NCI-H2171 treated with DMSO at 0.1 percent for 48 hours (cell line): ENCODE measurements at regions not wholly inside any gene's neighbourhood (a gene's known extent, or its start where the extent isn't known, plus 50 kb on each side); places are given as distances from the start of the nearest gene placed in this dataset.

ENCODE experiments used
- DNase-seq: peaks from one replicate; lab custom pipeline; 2025; lab: John Stamatoyannopoulos, UW

DNA sequence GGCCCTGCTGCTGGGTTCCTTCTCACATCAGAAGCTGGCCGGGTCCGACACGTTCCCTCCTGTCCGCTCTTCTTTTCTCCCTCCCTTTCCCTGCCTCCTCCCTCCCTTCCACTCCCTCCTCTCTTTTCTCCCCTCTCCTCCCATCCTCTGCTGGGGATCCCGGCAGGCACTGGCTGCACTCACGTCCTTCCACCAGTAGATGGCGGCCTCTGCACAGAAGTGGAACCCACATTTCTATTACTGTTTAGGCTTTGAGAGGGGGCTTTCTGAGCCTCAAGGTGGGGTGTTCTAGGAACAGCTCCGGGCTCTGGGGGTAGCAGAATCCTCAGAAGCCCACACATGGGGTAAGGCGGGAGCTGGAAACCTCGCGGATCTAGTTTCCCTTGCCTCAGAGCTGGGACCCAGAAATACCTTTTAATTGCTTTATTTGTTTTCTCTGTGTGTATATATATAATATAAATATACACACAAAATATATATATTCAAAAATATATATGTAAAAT is 294.2 kb downstream of the ZNF536 start:
- peak; percentile 88 for DNase-seq

DNA sequence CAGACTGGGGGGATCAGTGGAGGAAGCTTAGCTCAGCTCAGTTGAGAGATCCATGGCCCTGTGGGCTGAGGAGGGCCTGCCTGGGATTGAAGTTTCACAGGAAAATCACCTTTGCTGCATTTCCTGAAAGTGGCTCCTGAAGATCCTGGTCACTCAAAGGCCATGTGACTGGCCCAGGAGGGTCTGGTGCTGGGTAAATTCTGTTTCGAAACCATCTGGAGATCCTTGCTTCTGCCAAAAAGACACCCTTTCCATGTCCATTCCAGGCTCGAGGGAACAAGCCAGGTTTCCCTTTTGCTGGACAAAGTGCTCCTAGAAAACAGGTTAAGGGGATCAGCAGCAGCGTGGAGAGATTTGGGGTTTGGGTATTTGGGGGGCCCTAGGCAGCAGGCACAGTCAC is 293.3 kb downstream of the ZNF536 start:
- no peak for DNase-seq

DNA sequence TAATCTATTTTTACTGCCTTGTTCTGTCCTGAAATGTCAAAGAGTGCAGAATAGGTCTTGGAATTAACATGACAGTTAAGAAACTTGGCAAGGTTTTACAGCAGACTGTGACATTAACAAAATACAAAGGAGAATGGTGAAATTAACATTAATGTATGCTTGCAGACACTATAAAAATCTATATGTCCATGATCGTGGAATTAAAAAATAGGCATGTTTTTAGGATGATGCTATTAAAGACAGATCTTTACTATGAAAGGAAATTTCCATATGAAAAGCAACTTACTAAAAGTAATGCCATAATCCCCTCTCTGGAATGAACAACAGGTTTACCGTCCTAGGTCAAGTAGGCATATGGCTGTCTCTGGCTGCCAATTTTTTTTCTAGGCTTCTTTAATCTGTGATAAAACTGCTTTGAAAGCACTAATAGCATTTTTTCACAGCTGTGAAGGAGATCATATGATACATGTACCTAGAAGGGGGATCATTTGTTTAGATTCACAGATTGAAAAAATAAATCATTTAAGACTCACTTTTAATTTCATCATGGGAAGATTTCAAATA is 291.5 kb downstream of the ZNF536 start:
- peak; percentile 90 for DNase-seq

DNA sequence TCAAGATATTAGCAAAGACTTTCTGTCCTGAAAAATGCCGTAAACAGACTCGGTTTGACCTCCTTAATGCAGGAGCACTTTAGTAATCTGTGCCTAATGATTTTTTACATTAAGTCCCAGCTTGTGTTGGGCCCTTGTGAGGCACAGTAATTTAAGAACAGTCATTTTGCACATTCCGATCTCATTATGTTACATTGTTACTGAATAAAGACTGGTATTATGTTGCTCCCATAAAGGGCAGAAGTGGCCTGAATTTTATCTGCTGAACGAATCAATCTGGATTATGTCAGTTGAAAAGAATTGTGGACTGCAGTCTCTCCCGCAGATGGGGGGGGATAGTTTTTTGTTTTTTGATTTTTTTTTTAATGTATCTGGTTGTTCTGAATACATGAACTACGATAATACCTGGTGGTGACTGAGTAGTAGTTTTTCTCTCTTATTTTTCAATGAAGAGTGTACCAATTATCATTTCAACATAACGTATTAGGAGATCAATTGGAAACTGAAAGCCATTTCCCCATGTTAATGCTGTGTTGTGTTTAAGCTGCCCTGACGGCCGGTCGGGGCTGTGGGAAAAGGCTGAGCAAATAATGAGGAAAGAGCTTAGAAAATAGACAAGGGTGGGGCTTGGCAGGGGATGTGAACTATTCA is 290.2 kb downstream of the ZNF536 start:
- peak; percentile 15 for DNase-seq

DNA sequence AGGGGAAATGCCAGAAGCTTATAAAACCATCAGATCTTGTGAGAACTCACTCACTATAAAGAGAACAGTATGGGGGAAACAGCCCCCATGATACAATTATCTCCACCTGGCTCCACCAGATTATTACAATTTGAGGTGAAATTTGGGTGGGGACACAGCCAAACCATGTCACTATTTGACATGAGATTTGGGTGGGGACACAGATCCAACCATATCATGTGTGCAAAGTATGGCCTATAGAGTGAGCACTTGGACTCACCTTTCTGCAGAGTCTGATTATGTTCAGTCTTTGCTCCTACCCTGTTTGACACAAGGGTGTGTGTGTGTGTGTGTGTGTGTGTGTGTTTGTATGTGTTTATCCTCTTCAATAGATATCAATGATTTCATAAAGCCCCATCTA is 287.5 kb downstream of the ZNF536 start:
- DNase-seq: no peak

DNA sequence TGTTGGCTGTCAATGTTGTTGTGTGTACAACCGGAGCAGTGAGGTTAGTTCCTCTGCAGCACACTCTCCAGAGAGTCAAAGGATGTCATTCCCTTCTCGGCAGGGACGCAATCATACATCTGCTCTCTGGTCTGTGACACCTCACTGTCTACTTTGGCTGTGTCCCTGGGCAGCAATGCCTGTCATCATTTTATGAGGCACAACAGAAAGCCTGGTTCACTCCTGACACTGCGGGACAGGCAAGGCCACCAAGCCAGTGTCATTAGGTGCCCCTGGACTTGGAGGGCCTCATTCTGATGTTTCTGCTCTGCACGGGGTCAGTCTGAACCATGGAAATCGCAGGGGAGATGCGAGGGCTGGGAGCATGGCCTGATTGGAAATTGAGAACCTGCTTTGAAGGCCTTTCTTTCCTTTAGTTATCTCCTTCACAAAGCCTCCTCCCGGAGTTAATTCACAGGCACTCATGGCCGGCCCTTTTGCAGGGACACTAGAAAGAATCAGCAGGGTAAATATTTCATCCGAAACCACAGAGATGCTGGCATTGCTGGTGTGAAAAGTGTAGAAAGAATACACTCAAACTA is 284.4 kb downstream of the ZNF536 start:
- DNase-seq: no peak

DNA sequence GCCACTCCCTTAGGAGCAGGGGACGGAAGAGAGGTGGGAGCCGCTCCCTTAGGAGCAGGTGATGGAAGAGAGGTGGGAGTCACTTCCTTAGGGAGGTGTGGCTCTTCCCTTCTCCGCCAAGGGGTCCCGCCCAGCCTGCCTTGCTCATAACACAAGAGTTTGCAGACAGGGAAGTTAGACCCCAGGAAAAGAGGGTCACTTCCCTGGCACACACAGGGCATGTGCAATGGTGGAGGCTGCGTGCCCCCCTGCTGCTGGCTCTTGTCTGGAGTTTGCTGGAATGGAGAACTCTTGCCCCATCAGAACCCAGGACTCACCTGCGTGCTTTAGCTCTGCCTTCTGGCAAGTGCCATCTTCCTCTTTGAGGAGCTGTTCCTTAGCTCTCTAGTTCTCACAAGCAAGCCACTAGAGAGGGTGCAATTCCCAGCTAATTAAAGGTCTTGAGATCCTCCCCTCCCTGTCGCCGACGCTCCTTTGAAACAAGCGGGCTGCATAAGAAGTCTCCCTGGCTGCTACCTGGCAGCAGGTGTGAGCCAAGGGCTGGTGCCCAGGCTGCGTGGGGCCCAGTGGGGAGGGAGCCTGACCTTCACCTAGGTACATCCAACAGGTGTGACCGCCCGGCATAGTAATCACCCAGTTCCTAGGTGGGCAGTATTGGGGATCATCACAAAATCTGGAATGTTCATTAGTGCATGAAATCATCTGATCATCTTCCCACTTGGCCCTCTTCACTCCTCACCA is 281.6 kb downstream of the ZNF536 start:
- DNase-seq: no peak

- DNase-seq: no peak
Observed at GRCh38 chr19:30652751-30653150, 280.6 kb downstream of the ZNF536 start.

GRCh38 chr19:30651691-30652090 is 279.5 kb downstream of the ZNF536 start:
- no peak for DNase-seq

DNA sequence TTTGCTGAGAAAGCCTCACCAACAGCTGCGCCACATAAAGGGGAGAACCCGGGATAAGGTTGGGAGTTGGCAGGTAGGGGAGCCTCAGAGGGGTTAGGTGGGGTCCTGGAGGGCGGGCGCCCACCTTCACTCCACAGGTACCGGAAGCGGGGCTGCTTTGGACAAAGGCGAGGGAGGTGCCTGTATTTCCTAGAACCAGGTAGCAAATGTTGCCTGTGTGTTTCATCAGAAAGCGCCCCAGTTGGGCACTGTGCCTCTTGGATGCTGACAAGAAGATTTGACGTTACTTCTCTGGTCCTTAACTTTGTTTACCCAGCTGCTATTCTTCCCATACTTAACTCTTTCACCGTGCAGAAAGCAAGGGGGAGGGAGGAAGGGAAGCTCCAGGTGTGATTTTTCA is 278.9 kb downstream of the ZNF536 start:
- peak; percentile 30 for DNase-seq

- DNase-seq: peak; percentile 89
Observed at GRCh38 chr19:30649934-30650614, 277.9 kb downstream of the ZNF536 start.

DNA sequence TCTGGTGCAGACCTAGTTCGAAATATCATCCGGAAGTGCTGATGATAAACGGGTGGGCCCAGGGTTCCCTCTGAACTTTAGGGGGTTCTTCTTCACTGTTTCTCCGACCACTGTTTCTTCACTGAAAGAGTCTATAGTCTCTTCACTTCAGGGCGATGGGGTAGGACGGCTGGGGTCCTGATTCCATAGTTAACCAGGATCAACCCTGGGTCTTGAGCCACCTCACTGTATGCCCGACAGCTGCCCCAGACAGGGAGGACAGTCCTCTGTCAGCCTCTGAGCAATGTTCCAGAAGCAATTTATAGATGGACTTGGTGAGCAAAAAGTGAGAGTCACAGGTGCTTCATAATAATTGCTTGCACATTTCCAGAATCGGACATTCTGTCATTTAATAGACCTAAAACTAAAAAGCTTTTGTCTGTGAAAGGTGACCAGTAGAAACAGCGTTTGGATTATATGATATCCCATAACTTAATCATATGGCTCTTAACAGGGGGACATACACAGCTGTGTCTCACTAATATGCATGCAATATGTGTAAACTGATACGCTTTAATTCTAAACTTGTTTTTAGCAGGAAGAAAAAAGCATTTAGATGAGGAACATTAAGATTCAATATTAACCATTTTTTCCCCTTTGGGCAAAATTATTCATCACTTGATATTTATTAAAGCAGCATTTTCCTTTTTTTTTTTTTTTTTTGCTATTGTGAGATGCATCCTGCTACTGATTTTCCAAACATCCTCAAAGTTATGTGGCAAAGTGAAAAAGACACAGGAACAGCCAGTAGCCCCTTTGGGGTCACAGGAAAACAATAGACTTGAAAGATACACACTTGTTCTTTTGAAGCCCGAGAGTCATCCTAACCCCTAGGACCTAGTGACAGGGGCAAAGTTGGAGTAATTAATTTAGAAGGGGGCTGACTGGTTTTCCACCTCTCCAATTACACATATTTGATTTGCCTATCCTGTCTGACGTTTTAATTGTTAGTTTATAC is 277.0 kb downstream of the ZNF536 start:
- DNase-seq: peak; percentile 72

DNA sequence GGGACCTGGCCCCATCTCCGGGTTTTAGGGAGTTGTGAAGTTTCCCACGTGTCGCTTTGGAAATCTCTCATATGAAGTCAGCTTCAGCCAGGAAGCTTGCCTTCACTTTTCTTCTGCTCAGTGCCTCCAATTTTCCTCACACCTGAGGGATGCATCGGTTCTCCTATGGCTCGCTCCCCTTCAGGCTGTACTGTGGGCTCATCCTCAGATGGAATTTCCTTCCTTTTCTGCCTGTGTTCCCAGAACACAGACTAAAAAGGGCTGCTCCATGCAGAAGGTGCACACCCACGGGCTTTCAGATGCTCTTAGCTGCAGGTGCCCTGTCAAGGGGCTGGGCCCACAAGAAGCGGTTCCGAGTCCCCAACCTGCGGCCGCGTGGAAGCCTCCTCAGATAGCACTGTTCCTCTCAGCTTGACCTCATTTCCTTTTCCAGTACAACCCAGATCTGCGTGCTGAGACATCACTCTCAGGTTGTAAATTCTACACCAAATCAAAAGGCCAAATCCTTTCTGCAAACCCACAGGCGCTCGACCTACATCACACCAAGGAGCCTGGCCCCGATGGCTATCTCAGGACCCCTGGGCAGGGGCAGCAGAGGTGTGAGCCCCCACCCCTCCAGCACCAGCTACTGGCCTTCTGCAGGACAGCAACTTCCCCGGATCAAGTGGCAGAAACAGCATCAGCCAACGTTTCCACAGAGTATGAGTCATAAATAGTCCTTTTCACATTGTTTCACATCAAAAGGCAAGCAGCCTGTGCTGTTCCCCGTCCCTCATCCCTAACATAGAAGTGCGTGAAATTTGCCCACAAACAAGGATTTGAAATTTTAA is 275.9 kb downstream of the ZNF536 start:
- no peak for DNase-seq

DNA sequence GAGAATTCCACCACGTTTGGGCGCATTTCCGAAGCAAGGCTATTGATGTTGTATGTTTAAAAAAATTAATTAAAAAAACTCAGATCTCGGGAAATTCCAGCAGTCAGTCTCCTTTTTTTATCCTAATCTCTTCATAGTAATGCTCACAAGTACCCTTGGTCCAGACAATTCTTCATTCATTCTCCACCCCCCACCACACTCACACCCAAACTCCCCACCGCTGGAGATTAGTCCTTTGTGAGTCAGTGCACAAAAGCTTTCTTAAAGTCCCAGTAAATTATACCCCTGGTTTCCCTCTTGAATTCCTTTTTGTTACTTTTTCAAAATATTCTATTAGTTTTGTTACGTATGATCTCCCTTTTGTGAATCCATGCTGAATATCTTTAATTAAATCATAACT is 274.6 kb downstream of the ZNF536 start:
- DNase-seq: no peak

GRCh38 chr19:30645946-30646577 is 273.9 kb downstream of the ZNF536 start:
- DNase-seq: no peak

DNA sequence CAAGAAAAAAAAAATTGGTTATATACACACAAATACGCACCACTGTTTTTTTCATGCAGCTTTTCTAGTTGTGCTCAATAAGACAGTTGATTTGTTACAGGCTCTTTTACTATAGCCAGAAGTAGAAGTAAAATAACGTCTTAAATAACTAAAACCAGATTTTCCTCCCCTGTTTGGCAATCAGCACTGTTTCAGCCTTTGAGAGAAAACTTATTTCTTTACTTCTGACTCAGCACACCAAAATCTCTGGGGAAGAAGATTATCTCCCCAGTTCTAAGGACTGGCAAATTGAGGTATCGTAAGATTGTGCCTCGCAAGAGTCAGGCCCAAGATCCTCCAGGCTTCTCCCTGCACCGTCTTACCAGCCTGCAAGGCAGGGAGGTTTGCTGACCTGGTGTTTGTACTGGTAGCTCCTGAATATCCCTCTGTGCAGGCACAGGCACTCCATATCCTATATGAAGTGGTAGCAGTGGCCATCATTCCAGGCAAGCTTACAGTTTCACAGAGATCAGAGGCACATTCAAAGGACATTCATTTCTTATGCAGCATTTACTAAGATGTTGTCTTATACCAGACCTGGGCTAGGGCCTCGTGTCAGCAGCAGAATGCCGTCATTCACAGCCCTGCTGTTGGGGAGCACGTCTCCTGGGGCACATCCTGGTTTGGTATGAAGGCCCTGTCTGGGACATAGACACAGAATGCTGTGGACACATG is 268.2 kb downstream of the ZNF536 start:
- DNase-seq: no peak

GRCh38 chr19:30638889-30639288 is 266.7 kb downstream of the ZNF536 start:
- DNase-seq: no peak

DNA sequence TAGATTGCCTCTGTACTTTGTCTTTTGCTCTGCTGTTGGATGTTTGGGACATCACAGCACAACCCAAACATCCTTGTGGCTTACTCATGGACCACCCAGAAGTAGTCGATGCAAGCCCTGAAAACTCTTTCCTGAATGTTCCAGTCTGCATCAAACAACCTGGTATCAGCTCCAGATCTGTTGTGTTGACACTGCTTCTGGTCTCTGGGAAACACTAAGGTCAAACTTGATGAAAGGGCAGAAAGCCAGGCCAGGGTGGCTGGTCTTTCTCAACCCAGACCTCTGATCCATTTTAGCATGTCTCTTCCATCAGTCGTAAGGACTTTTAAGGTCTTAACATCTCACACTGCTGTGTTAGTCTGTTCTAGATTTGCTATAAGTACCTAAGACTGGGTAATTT is 265.7 kb downstream of the ZNF536 start:
- DNase-seq: no peak
